Karpas-422 (cell line): ENCODE measurements at regions not wholly inside any gene's neighbourhood (a gene's known extent, or its start where the extent isn't known, plus 50 kb on each side); places are given as distances from the start of the nearest gene placed in this dataset.

Source experiments
- DNase-seq: peaks from one replicate; pipeline ENCODE4 v3.0.0-alpha.2; 2015
- H2AFZ ChIP-seq: fragments of 200-600 bp; sonication (generic); 2 replicates; pipeline ENCODE4 v1.6.1; 2014; ENCODE audit warnings: antibody characterized with exemption, low read length, mixed read lengths
- H3K27ac ChIP-seq: fragments of 200-600 bp; sonication (generic); 2 replicates; pipeline ENCODE4 v1.5.1; 2014; ENCODE audit warnings: mild to moderate bottlenecking, low read length, moderate library complexity
- H3K27me3 ChIP-seq: fragments of 200-600 bp; sonication (generic); 2 replicates; pipeline ENCODE4 v1.6.1; 2014; ENCODE audit warnings: low read length, mixed read lengths
- H3K36me3 ChIP-seq: fragments of 200-600 bp; sonication (generic); 2 replicates; pipeline ENCODE4 v1.6.1; 2014; ENCODE audit warnings: low read length, mixed read lengths; ENCODE audit not compliant: insufficient read depth
- H3K4me1 ChIP-seq: fragments of 200-600 bp; sonication (generic); 2 replicates; pipeline ENCODE4 v1.6.1; 2014; ENCODE audit warnings: mild to moderate bottlenecking, low read length, mixed read lengths
- H3K4me2 ChIP-seq: fragments of 200-600 bp; sonication (generic); 2 replicates; pipeline ENCODE4 v1.6.1; 2014; ENCODE audit warnings: low read length, low read depth, mild to moderate bottlenecking; ENCODE audit not compliant: poor library complexity, severe bottlenecking
- H3K4me3 ChIP-seq: fragments of 200-600 bp; sonication (generic); 2 replicates; pipeline ENCODE4 v1.5.1; 2014; ENCODE audit warnings: mild to moderate bottlenecking, antibody characterized with exemption, low read length, mixed read lengths
- H3K79me2 ChIP-seq: fragments of 200-600 bp; sonication (generic); 2 replicates; pipeline ENCODE4 v1.6.1; 2014; ENCODE audit warnings: mild to moderate bottlenecking, low read length, mixed read lengths
- H3K9ac ChIP-seq: fragments of 200-600 bp; sonication (generic); 2 replicates; pipeline ENCODE4 v1.6.0; 2014; ENCODE audit warnings: low read length
- H3K9me2 ChIP-seq: fragments of 200-600 bp; sonication (generic), shearing (Covaris generic); replicated peaks from 2 replicates; pipeline ENCODE4 v1.6.0; 2014; ENCODE audit warnings: mild to moderate bottlenecking, low read length, moderate library complexity; ENCODE audit not compliant: insufficient read depth
- H3K9me3 ChIP-seq: fragments of 300-700, 200-600 bp; sonication (generic); 2 replicates; pipeline ENCODE4 v1.6.1; 2014; ENCODE audit warnings: low read length, mixed read lengths
- H4K20me1 ChIP-seq: fragments of 200-600 bp; sonication (generic); 2 replicates; pipeline ENCODE4 v1.6.1; 2014; ENCODE audit warnings: mild to moderate bottlenecking, antibody characterized with exemption, low read length, low read depth; ENCODE audit not compliant: insufficient read depth

DNA sequence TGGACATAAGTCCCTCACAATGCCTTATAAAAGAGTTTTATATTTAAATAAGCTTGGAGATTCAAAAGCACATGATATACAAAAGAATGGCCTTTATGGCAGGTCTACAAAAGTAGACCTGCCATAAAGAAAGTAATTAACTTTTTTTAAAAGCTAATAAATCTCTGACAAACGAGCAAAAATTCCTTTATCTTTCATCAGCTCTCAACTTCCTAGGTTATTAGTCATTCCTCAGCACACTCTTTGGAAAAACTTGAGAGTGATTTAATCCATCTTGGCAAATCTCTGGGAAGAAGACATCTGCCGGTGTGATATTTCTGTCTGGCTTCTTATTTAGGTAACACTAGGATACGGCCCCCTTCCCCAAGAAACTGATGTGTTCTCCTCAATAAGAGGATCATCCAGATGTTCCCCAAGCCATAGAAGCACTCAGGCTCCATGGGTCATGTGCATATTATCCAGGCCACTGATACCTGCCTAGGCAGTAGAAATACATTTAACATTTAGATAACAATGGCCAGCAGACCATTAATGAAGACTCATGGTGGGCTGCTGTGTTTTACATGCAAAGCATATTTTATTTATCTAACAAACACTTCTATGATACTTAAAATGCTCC, 372.7 kb downstream of the LIG4 start:
- H3K4me2 ChIP-seq, result no peak overlapping the region
- H3K9me3 ChIP-seq, result peaks cover 9% of the 10 kb centered on the region
- no peaks in the 10 kb centered on the region for H3K27me3 ChIP-seq
- H3K9me2 ChIP-seq, result no peaks in the 10 kb centered on the region; the same call in 1 of the 2 replicates
- no peak overlapping the region for H3K9ac ChIP-seq
- no peaks in the 10 kb centered on the region for H4K20me1 ChIP-seq
- no peak for DNase-seq
- H3K79me2 ChIP-seq, result no peaks in the 10 kb centered on the region
- no peak overlapping the region for H2AFZ ChIP-seq
- H3K4me1 ChIP-seq, result no peaks in the 10 kb centered on the region
- H3K36me3 ChIP-seq, result no peaks in the 10 kb centered on the region
- H3K4me3 ChIP-seq, result no peak overlapping the region
- no peak overlapping the region for H3K27ac ChIP-seq

DNA sequence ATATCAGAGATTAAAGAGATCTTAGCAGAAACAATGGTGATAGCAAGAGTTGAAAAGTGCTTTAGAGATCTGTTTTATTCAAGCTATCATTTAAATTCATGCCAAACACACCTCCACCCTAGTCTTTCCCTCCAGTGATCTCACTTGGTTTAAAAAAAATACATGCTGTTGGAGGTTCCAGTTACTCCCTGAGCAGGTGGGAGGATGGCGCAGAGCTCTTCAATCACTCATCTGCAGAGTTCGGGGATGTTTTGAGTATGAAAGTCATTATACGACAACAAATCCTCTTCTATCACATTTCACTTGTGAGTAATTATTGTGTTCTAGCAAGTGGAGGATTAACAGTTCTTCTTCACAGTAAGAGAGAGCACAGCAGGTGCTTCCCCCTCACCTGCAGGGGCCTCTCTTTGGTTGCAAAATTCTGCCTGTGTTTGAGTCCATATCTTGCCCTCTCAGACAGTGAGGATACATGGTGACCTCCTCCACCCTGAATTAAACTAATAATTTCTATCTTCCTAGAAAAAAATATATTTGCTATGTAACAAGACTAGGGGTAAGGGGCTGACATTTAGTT, 376.7 kb downstream of the LIG4 start:
- no peaks in the 10 kb centered on the region for H3K79me2 ChIP-seq
- no peak for DNase-seq

DNA sequence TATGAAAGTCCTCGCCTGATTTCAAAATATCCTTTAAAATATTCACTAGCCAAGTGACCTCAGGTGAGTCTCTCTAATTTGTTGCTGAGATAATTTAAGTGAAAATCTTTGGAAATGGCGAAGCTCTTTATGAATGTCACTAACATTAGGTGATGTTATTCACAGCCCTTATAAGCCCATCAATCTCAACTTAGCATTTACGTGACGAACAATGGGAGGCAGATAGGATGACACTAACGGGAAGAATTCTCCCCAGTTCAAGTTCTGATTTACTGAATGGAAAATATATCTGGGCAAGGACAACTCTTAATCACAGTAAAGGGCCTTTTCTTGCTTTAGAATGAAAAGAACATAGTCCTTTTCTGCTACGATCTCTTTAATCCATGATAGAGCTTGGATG, 378.7 kb downstream of the LIG4 start:
- Histone ChIP-seq H3K4me3 (no peak overlapping the region), H3K27me3 (no peaks in the 10 kb centered on the region), H3K27ac (no peak overlapping the region), H3K36me3 (no peaks in the 10 kb centered on the region), H3K79me2 (no peaks in the 10 kb centered on the region), H3K4me1 (no peaks in the 10 kb centered on the region), H4K20me1 (no peaks in the 10 kb centered on the region), H3K9me3 (peaks cover 15% of the 10 kb centered on the region), H2AFZ (no peak overlapping the region), H3K4me2 (no peak overlapping the region), H3K9ac (no peak overlapping the region), H3K9me2 (no peaks in the 10 kb centered on the region; the same call in 1 of the 2 replicates)
- no peak for DNase-seq

More for the DNA sequence above, 376.7 kb downstream of the LIG4 start:
- Histone ChIP-seq H3K9me2 (no peaks in the 10 kb centered on the region; the same call in 1 of the 2 replicates), H3K4me3 (no peak overlapping the region), H4K20me1 (no peaks in the 10 kb centered on the region), H3K9me3 (peaks cover 8% of the 10 kb centered on the region), H3K9ac (no peak overlapping the region), H3K4me2 (no peak overlapping the region), H3K27ac (no peak overlapping the region), H3K36me3 (no peaks in the 10 kb centered on the region), H2AFZ (no peak overlapping the region), H3K4me1 (no peaks in the 10 kb centered on the region), H3K27me3 (no peaks in the 10 kb centered on the region)

DNA sequence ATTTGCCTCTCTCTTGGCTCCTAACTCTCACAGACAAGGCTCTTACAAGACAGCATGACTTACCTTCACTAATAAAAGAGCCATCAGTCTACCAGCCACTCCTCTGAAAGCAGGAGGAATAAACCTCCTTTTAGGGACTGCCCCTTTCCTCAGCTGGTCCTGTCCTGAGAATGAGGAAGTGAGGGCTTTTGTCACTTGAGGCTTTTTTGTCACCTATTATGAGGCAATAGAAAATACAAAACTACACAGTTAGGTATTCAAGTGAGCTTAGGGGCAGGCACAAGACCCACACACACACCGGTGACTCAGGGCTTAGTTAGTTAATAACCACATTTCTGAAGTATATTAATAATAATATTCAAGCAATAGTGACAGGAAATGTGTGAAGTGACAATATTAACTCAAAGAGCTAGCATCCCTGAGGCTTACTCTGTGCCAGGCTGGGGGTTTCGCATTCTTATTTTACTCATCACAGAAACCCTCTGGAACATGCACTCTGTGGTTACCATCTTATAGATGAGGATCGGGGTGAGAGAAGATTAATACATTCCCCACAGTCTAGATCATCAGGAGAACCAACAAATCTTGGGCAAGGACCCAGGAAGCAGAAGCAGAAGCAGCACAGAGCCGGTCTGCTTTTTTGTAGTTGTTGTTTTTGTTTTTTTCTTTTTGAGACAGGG, 379.9 kb downstream of the LIG4 start:
- DNase-seq, result no peak
- H2AFZ ChIP-seq, result no peak overlapping the region
- no peaks in the 10 kb centered on the region for H3K4me1 ChIP-seq
- H3K9me3 ChIP-seq, result peaks cover 15% of the 10 kb centered on the region
- H3K4me3 ChIP-seq, result no peak overlapping the region
- H3K27ac ChIP-seq, result no peak overlapping the region
- no peaks in the 10 kb centered on the region; the same call in 1 of the 2 replicates for H3K9me2 ChIP-seq
- no peaks in the 10 kb centered on the region for H3K27me3 ChIP-seq
- H3K4me2 ChIP-seq, result no peak overlapping the region
- no peaks in the 10 kb centered on the region for H3K36me3 ChIP-seq
- no peaks in the 10 kb centered on the region for H3K79me2 ChIP-seq
- H4K20me1 ChIP-seq, result no peaks in the 10 kb centered on the region
- H3K9ac ChIP-seq, result no peak overlapping the region

DNA sequence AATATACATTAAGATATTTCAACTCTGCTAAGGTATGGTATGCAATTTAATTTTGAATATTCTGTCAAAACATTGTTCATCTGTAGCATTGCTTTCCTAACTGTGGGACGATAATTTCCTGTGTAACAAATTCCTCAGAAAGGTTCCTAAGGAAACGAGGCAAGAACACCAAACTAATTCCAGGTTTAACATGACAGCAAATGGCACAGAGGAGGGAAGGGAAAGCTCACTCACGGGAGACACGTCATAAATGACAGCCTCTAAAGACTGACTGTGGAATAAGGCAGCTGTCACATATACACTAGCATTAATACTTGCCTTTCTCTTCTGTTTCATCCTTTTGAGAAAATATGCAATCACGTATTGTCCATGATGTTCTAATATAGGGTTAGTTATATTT, 380.6 kb downstream of the LIG4 start:
- Histone ChIP-seq H3K27ac (no peak overlapping the region), H4K20me1 (no peaks in the 10 kb centered on the region), H3K9ac (no peak overlapping the region), H3K4me3 (no peak overlapping the region), H3K4me2 (no peak overlapping the region), H3K9me2 (no peaks in the 10 kb centered on the region; the same call in 1 of the 2 replicates), H3K79me2 (no peaks in the 10 kb centered on the region), H3K27me3 (no peaks in the 10 kb centered on the region), H3K4me1 (no peaks in the 10 kb centered on the region), H2AFZ (no peak overlapping the region), H3K9me3 (peaks cover 15% of the 10 kb centered on the region), H3K36me3 (no peaks in the 10 kb centered on the region)
- DNase-seq, result no peak

DNA sequence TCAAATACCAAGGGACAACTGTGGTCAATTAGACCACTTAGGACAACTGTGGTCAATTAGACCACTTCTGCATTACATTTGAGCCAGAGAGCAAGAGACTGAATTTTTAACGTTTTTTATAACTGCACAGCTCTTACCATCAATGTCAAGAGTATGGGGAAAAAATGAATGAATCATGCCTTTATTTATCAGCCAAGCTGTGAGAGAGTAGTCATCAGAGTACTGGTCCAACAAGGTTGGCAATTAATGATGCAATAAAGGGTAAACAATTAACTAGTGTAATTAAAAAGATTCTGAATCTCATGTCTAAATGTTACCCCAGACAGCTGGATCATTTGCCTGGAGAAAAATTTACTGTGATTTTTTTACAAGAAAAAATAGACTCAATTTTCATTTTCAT, 381.1 kb downstream of the LIG4 start:
- H3K27ac ChIP-seq, result no peak overlapping the region
- H3K4me3 ChIP-seq, result no peak overlapping the region
- H3K9me3 ChIP-seq, result peaks cover 15% of the 10 kb centered on the region
- no peaks in the 10 kb centered on the region; the same call in 1 of the 2 replicates for H3K9me2 ChIP-seq
- H4K20me1 ChIP-seq, result no peaks in the 10 kb centered on the region
- H3K79me2 ChIP-seq, result no peaks in the 10 kb centered on the region
- no peak for DNase-seq
- H3K9ac ChIP-seq, result no peak overlapping the region
- no peaks in the 10 kb centered on the region for H3K36me3 ChIP-seq
- H2AFZ ChIP-seq, result no peak overlapping the region
- no peak overlapping the region for H3K4me2 ChIP-seq
- no peaks in the 10 kb centered on the region for H3K4me1 ChIP-seq
- H3K27me3 ChIP-seq, result no peaks in the 10 kb centered on the region

DNA sequence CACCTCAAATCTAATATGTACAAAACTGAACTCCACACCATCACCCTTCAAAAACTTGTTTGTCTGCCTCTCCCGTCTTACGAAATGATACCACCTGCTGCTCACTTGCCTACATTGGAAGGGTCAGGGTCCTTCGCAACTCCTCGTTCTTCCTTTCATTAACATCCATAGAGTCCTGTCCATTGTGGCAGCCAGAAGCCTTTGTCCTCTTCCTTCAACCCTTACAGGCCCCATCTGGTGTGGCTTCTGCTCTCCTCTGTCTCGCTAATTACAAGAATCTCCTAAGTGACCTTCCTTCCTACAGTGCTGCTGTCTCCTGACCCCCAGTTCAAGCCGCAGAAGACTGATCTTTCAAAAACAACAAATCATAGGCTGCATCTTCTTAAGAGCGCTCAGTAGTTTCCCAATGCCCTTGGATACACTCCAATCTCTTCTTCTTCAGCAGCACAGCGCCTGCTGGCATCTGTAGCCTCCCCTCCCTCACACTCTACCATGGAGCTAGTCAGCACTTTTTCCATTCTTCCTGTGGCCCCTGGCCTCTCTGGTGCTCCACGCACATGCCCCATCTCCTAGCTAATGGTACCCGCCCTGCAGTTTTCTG, 382.7 kb downstream of the LIG4 start:
- H3K9ac ChIP-seq, result no peak overlapping the region
- H3K27me3 ChIP-seq, result no peaks in the 10 kb centered on the region
- H3K9me2 ChIP-seq, result no peaks in the 10 kb centered on the region
- no peaks in the 10 kb centered on the region for H3K79me2 ChIP-seq
- H3K27ac ChIP-seq, result no peak overlapping the region
- DNase-seq, result no peak
- no peaks in the 10 kb centered on the region for H3K4me1 ChIP-seq
- H3K36me3 ChIP-seq, result no peaks in the 10 kb centered on the region
- no peak overlapping the region for H3K4me3 ChIP-seq
- no peak overlapping the region for H2AFZ ChIP-seq
- H3K9me3 ChIP-seq, result peaks cover 24% of the 10 kb centered on the region
- no peaks in the 10 kb centered on the region for H4K20me1 ChIP-seq
- H3K4me2 ChIP-seq, result no peak overlapping the region

DNA sequence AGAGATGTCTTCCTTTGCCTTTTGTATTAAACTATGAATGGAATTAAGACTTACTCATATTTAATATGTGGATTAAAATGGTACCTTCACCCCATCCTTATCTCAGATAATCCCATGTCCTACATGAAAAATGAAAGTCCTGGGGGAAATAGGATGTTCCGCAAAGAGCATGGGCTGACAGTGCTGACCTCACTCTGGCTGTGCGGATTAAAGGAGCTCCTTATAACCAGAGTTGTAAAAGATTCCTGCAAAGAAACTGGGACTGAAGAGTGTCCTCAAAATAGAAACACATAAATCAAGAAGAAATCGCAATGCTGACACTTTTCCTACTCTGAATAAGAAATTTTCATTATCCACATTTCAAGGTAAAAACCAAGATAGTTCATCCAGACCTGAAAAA, 384.5 kb downstream of the LIG4 start:
- Histone ChIP-seq H3K4me2 (no peak overlapping the region), H3K9me3 (peaks cover 32% of the 10 kb centered on the region), H3K9me2 (no peaks in the 10 kb centered on the region), H3K36me3 (no peaks in the 10 kb centered on the region), H2AFZ (no peak overlapping the region), H3K4me1 (no peaks in the 10 kb centered on the region), H3K27me3 (no peaks in the 10 kb centered on the region), H4K20me1 (no peaks in the 10 kb centered on the region), H3K4me3 (no peak overlapping the region), H3K27ac (no peak overlapping the region), H3K79me2 (no peaks in the 10 kb centered on the region), H3K9ac (no peak overlapping the region)
- no peak for DNase-seq
